ENCODE measurements at regions not wholly inside any gene's neighbourhood (a gene's known extent, or its start where the extent isn't known, plus 50 kb on each side); places are given as distances from the start of the nearest gene placed in this dataset.

DNA sequence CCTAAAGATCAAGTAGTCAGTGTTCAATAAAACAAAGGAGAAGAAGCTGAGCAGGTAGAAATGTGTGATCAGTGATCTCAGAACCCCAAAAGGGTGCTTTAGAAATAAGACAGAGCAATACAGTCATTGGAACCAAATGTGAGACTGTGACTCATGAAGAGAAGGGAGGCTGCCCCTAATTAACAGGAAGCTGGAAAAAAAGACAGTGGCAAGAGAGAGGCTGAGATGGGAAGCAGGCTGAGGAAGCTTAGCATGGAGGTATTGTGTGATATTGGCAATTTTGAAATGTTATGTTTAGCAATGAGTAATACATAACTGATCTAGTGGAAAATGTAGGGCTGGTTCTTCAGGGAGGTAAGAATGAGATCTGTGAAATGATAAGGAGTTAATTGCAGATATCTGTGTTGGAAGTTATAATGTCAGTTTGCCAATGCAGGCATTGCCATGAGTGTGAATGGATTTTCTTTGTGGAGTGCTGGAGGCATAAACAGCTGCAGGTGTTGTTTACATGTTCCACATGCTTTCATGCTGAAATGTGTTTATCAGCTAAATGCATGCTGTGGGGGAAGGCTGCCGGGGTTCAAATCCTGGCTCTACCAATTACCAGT lies 90.6 kb upstream of the CACNA1E start:
- no peak for DNase-seq

DNA sequence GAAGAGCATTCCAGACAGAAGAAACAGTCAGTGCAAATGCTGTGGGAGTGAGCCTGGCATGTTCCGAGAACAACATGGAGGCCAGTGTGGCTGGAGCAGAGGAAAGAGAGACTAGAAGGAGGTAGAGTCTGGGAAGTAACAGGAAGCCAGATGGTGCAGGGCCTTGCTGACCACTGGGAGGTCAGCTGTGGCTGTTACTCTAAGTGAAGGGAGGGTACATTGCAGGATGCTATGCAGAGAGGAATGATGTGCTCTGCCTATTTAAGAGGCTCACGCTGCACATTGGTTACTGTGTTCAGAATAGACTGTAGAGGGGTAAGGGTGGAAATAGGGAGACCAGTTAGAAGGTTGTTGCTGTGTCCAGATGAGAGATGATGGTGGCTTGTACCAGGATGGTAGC lies 88.6 kb upstream of the CACNA1E start:
- no peak for DNase-seq

DNA sequence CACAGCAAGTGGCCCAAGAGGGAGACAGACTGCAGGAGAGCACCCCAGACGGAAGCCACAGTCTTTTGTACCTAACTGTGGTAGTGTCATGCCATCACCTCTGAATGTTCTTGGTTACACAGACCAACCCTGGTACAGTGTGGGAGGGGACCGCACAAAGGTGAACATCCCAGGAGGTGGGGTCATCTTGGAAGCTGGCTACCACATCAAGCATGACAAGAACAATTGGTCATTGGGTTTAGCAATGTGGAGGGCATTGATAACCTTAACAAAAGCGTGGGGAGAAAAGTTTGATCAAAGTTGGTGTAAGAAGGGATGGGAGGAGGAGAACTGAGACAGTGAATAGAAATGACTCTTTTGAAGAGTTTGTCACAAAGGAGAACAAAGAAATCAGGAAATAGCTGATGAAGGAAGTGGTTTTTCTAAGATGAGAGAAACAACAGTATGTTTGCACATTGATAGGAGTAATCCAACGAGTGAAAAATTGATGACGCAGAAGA lies 87.1 kb upstream of the CACNA1E start:
- peak; percentile 53 for DNase-seq

DNA sequence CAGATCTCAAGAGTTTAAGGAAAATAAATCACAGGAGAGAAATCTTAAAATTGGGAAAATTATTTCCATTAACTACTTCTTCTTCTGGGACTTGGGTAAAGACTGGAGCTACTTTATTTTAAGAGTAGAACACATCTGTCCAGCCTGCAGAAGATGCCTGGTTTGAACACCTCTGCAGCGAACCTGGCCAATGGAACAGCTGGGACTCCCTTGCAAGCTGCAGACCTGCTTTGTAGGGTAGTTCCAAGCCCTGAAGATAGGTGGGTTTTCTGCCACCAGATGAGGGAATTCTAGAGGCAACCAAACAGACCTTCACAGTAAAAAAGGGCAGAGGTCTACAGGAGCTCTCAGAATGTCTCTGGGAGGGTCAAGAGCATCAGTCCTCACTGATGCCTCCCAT lies 86.5 kb upstream of the CACNA1E start:
- DNase-seq: no peak

DNA sequence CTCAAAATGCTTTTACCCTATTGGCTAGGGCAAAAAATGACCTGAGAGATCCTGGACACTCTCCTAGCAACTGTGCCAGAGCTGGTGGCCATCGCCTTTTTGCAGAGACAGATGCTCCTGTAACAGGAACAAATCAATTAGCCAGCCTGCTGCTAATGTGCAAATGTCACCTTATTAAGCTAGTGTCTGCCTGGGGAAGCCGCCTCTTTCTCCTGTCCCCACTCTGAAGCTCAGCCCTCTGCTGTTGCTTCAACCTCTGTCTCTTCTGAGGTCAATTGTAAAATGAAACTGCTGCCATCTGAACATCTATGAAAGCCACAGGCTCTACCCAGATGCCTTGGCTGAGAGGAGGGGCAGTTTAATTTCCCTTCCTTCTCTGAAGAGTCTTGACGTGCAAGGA lies 85.5 kb upstream of the CACNA1E start:
- peak; percentile 19 for DNase-seq

DNA sequence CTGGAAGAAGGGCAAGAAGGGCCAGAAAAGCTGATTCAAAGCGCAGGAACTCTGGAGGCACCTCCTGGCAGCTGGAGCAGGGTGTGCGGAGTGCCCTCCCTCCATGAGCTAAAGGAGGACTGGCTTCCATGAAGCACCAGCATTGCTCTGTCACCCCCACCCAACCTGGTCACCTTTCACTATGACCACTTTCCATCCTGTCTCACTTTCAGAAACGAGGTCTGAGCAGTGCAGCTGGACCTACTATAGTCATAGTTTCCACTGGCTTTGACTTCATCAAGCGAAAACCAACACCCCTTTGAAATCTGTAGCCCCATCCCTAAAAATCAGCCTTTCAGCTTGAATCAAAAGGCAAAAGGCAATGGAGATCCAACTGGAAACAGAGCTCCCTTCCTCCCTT lies 84.8 kb upstream of the CACNA1E start:
- DNase-seq: no peak

DNA sequence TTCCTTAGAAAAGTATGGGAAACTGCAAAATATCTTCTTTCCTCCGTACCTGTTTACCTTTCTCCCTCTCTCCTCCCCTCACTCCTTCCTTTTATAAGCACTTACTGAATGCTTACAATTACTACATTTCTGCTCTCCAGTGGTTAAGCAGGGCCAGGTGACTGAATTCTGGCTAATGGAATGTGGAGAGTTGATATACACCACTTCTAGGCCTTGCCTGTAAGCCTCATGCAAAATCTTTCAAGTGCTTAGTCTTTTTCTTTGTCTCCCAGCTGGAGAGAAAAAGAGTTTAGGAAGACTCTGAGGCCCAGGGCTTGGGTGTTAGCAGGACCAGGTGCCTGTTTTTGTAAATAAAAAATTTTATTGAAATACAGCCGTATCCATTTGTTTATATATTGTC lies 77.7 kb upstream of the CACNA1E start:
- no peak for DNase-seq

DNA sequence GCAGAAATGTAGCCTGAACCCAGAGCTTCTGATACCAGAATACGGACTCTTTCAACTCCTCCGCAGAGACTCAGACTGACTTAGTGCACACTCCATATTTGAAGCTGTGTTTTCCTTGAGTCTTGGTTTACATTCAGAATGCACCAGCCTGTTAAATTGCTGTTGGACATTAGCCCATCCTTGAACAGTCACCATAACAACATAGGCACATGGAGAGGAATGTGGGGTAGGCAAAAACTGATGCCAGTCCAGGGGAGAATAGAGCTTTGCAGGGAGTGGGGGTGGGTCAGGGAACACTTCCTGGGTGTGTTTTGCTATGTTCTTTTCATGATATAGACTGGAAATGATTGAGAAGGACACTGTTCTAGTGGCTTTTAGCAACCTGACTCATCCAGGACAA lies 76.3 kb upstream of the CACNA1E start:
- DNase-seq: no peak

DNA sequence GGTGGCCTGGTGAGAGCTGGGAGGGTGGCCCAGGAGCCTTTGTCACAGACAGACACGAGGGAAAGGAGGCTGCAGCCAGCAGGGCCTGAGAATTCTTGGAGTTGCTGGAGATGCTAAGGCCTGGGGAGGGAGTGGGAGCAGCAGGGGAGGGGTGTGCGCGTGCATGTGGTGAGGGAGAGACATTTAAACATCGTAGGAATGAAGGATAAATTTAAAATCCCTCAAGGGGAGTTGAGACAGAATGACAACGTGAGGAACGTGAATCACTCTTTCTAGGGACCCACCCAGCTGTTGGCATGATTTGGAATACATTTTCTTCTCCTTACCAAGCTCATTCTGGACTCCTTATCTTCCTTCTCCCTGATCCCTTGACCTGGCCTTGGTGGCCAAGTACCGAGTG lies 73.3 kb upstream of the CACNA1E start:
- no peak for DNase-seq

DNA sequence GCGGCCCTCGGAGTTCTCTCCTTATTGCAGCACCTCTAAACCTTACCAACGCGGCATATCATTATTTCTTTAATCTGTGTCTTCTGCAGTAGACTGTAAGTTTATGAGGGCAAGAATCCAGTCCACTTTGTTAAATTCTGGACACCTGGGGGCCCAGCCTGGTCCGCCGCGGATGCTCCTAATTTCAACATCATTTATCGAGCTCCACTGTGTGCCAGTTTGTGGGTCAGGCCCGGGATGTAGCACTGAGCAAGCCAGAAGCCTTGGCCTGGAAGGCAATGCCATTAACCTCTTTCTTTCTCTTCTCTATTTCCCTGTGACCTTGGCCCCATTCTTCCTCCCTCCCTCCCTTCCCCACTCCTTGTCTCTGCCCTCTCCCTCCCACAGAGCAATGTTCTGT lies 70.6 kb upstream of the CACNA1E start:
- DNase-seq: no peak

DNA sequence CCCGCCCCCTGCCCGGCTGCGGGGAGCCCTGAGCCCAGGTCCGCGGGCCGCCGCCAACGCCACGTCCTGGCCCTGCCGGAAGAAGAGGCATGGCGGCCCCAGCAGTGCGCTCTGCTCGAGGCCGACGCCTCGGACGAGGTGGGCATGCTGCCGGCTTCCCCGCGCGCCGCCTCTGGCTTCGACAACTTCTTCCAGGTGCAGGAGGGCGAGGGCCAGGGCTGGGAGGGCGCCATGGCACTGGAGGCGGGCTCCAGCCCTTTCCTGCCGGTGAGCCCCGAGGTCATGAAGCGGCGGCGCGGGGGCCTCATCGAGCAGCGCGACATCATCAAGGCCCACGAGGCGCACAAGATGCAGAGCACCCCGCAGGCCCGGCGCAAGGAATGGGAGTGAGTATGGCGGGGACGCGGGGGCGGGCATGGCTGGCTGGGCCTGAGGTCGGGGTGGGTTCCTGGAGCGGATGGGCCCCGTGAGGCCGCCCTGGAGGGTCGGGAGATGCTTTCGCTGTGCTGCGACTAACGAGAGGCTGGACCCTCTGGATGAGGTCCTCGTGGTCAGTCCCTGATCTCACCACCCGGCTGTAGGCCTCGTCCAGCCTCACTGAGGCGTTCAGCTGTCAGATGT lies 70.0 kb upstream of the CACNA1E start:
- DNase-seq: no peak

DNA sequence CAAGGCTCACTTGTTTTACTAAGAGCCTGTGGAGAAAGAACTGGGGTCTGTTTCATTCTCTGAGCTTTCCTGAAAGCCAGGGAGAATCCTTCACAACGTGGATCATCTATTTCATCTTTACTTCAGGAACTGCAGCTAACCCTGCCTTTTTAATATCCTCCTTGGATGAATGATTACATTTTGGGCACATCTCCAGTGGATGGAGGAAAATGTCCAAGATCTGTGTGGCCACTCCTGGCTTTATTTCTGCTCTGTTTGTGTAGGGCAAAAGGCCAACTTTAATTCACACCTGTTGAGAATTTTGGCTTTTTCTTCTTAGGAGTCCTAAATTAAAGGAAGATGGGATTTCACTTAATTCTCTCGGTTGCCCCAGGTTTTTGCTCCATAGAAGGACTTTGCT lies 69.5 kb upstream of the CACNA1E start:
- no peak for DNase-seq

DNA sequence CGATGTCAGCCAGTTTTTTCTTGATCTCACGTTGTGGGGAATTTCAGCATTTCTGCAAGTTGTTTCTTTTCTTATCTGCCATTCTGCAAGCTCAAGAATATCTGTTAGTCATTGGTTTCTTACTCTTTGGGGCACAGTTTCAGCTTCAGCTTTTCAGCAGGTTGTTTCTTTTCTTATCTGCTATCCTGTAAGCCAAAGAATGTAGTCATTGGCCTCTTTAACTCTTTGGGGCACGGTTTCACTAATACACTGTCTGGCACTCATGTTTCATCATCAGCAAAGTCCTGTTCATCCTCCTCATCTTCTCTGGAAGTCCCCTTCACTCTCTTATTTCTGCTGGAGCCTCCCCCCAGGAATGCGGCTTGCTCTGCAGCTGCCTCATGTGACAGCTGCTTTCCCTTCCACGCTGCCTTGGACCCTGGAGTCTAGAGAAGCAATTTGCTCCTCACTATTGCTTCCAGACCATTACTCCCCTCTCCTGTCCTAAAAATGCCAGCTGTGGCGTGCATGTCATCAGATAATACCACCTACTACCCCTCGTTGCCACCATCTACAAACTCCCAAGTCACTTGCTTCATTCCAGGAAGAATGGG lies 67.0 kb upstream of the CACNA1E start:
- DNase-seq: no peak

DNA sequence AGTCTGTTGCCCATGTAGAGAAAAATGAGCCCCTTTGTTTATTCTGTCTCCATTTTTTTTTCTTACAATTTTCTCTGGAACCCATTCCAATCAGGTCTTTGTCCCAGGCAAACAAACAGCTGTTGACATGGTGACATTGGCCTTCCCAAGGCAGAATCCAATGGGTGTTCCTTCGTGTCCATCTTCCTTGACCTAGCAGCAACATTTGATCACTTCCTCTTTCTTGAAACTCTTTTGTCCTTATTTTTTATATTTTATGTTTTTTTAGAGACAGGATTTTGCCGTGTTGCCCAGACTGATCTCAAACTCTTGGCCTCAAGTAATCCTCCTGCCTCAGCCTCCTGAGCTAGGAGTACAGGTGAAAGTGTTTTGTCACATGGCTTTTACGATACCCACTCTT lies 65.4 kb upstream of the CACNA1E start:
- DNase-seq: no peak

DNA sequence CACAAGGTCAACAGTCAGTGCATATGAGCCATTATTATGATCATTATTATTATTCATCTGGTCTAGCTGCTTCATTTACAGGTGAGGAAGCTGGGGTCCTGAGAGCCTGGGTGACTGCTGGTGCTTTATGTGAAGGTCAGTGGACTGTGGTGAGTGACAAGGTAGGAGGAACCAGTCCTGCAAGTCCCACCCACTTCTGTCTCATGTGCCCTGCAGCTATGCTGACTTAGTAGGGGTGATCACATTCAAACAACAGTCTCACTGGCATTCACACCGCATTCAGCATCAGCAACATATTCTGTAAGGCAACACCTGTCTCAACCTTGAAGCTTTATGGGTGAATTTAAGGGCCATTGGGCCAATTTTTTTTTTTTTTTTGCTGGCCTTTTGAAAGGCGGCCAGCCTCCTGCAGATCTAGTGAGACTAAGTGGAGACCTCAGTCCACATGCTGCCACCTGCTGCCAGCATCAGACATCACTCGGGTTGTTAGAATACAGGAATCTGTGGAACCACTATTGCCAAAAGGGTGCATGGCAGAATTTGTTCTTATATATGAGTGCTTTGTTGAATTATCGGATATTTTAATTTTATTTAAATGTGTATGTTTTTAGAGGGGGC lies 59.9 kb upstream of the CACNA1E start:
- DNase-seq: no peak

DNA sequence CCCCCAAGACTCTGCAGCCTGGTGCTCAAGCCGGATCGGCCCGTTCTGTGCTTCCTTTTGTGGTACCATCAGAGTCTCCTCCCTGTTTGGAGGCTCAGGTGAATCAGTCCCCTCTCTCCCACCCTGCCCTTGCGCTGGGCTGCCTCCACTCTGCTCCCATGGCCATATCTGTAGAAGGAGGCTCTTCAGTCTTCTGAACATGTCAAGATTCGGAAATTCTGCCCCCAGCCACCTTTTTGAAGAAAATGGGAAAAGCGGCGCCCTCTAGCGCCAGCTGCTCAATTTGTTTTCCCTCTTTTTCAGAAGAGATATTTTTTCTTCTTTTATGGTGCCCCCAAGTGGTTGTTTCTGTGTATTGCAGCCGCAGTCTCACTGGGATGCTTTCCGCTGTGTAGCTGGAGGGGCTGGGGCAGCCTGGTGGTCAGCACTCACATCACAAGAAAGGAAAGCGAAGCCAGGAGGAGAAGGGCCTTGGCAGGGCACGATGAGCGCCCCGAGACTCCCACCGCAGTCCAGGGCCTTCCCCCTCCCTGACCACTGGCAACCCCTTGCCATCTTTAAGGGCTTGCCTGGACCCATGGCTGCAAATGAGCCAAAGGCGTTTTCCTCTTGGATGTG lies 58.4 kb upstream of the CACNA1E start:
- peak; percentile 58 for DNase-seq

DNA sequence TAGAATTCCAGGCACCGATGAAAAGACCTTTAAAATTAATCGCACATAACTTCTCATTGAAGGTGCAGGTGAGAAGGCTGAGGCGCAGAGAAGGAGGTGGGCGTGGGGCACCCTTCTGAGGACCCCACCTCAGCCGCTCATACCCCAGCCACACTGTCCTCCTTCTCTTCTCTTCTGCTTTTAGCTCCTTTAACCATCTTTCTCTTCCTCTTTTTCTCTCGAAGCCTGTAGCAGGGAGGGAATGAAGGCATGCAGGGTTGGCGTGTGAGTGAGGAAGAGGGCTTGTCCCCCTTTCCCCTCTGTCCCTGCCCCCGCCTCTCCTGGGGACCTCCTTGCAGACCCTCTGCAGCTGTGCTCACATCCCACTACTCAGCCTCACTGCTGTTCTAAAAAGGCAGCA lies 57.8 kb upstream of the CACNA1E start:
- no peak for DNase-seq

DNA sequence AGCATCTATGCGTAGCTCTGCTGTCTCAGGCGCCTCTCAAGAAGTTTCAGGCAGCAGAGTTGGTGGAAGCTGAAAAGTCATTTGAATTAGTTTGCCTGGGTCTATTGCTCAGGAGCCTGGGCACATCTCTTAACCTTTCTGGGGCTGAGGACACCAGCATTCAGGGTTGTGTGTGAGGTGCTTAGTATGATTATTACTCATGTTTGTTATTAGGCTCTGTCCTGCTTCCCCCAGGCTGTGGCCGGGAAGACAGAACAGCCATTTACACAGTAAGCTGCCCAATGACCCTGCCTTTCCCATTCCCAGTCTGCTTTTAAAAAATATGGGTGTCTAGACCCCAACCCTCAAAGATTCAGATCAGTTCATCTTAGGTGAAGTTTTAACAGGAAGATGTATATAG lies 53.9 kb upstream of the CACNA1E start:
- DNase-seq: no peak

DNA sequence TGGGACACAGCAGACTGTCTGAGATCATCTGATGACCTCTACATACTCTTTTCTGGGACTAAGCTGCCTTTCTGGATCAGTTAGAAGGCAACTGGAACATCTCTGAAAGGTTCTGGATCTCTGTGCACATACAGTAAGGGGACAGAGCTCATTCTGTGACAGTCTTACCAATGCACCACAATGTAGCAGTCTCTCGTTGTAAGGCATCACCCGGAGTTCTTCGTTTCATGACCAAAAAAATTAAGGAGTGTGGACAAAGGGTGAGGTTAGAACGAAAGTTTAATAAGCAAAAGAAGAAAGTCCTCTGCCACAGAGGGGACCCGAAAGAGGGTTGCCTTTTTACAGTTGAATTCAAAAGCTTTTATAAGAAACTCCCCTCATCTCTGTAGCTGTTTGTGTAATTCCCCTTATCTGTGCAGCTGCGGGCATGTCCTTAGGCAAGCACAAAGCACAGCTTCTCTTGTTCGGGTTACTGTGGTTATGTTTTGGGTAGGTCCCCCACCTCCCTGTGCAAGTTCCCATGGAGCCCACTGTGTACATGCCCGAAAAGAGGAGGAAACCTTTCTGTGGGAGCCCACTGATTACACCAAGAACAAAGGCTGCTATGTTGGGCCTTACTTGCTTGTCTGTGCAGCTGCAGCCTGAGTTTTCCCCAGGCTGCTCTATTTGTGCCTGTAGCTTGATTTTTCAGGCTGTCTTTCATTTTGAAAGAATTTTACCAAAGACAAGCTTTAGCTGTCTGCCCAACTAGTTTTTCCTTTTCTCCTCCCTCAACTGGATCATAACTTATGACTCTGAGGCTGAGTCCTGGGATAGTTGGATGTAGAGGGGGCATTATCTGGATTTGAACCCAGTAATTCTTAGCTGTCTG lies 53.1 kb upstream of the CACNA1E start:
- DNase-seq: no peak

Measured in CD4-positive, alpha-beta T cell treated with Interleukin-15 for 1 hour (primary cell).